Peyer's patch (tissue), 4 donors: ENCODE measurements at regions not wholly inside any gene's neighbourhood (a gene's known extent, or its start where the extent isn't known, plus 50 kb on each side); places are given as distances from the start of the nearest gene placed in this dataset.

Experiments used
- CTCF ChIP-seq, 6 experiments: fragments of 450-650 bp in 4 of 6; fragments of 200-600 bp in 2 of 6; sonication (generic) in 1 of 6; IDR thresholded peaks; one replicate each; pipeline ENCODE4 v1.5.1; 2017 to 2019; ENCODE audit warnings: antibody characterized with exemption in 6 of 6, mild to moderate bottlenecking in 3 of 6, moderate library complexity in 1 of 6
- POLR2A ChIP-seq, 2 donors: fragments of 450-650 bp; IDR thresholded peaks; one replicate each; pipeline ENCODE4 v1.5.1; 2017; ENCODE audit warnings: antibody characterized with exemption in 2 of 2, mild to moderate bottlenecking in 2 of 2, moderate library complexity in 2 of 2

GRCh38 chr10:84990713-84991112, 662.3 kb downstream of the CCSER2 start:
- TF ChIP-seq CTCF (IDR thresholded peaks at IDR 0.05), result no peak
- no peak for TF ChIP-seq POLR2A (IDR thresholded peaks at IDR 0.05)
